ENCODE measurements at regions not wholly inside any gene's neighbourhood (a gene's known extent, or its start where the extent isn't known, plus 50 kb on each side); places are given as distances from the start of the nearest gene placed in this dataset.

- DNase-seq (ENCODE audit: low read depth in 2 of 2): no peak
Measured at GRCh38 chr12:87165733-87166375, 863.3 kb downstream of the C12orf50 start.

DNA sequence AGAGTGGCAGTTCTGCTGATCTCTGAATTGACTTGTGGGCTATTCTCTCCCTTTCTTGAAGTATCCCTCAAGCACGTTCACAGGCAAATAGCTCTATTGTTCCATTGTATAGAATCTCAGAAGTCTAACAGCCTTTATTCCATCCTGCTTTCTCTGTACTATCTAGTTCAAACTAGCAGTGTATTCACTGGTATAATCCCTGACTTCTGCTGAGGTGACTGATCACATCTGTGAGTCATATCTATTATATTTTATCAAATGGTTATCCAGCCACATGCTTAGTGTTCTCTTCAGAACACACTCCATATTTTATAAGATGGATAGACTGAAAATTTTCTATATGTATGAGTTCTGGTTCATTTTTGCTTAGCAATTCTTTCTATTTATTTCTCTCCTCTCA lies 866.1 kb downstream of the C12orf50 start:
- no peak for DNase-seq (ENCODE audit: low read depth in 2 of 2)

- DNase-seq (ENCODE audit: low read depth in 2 of 2): no peak
Measured at GRCh38 chr12:87160848-87161601, 868.2 kb downstream of the C12orf50 start.

GRCh38 chr12:87157791-87158190 lies 871.4 kb downstream of the C12orf50 start:
- DNase-seq (ENCODE audit: low read depth in 2 of 2): no peak

DNA sequence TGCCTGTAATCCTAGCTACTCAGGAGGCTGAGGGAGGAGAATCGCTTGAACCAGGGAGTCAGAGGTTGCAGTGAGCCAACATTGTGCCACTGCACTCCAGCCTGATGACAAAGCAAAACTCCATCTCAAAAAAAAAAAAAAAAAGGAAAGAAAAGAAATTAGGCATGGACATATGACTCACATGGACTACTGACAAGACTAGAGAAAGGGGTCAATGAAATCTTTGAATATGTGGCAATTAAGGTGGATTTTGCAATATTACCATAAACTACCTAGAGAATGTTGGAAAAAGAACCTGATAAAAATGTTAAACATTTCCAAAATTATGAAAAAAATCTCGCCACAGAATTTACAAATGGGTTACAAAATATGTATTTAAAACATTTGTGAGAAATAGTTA lies 873.6 kb downstream of the C12orf50 start:
- DNase-seq (ENCODE audit: low read depth in 2 of 2): no peak

DNA sequence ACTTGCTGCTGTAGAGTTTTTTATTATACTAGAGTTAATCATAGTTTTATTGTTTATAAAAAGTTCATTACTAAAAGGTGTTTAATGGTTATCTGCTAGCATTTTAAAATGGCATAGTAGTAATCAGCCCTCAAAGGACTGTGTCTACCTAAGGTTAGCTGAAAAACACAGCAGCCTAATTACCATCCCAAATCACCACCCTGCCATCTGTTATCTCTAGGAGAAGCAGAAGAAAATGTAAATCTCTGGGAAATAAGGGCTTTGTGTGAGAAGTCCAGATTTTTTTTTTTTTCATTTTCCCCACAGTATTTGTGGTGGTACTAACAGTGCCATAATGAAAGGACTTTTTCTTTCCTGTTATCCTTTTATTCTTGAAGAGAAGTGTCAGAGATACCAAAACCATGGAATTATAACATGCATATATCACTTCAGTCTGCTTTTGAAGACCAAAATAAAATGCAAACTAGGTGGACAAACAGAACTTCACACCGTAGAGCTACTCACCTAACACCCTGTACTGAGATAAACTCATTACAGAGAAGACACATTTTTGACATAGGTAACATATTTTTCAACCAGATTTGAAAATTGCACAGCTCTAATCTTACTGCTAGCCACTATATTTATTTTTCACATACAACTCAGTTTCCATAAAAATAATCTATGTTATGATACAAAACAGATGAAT lies 876.2 kb downstream of the C12orf50 start:
- no peak for DNase-seq (ENCODE audit: low read depth in 2 of 2)

DNA sequence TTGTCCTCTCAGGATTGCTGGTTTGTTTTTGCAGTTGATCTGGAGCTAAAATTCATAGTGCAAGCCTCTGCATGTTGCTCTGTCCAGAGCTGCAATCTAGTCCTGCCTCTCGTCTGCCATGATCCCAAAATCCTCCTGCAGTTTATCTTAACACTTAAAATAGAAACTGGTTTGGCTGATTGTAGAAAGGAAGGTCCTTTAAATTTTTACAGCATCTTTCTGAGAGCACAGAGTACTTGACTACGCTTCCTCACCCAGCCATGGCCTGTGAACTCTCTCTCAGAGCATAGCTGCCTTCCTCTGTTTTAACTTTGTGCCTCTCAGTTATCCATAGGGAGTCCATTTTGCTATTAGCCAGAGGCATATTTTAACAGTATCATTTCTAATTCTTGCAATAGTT lies 877.1 kb downstream of the C12orf50 start:
- no peak for DNase-seq (ENCODE audit: low read depth in 2 of 2)

DNA sequence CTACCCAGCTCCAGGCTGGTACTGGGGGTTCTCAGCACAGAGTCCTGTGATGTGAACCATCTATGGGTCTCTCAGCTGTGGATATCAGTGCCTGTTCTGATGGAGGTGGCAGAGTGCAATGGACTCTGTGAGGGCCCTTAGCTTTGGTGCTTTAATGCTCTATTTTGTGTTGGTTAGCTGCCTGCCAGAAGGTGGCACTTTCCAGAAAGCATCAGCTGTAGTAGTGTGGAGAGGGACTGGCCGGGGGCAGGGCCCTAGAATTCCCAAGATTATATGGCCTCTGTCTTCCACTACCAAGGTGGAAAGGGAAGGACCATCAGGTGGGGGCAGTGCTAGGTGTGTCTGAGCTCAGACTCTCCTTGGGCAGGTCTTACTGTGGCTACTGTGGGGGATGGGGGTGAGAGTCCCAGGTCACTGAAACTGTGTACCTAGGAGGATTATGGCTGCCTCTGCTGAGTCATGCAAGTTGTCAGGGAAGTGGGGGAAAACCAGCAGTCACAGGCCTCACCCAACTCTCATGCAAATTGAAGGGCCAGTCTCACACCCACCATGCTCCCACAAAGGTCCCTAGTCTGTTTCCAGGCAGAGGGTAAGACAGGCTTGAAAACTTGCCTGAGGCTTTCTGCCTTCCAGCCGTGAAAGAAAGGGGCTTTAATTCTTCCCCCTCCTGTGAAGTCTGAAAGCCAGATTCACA lies 878.1 kb downstream of the C12orf50 start:
- DNase-seq (ENCODE audit: low read depth in 2 of 2): no peak

DNA sequence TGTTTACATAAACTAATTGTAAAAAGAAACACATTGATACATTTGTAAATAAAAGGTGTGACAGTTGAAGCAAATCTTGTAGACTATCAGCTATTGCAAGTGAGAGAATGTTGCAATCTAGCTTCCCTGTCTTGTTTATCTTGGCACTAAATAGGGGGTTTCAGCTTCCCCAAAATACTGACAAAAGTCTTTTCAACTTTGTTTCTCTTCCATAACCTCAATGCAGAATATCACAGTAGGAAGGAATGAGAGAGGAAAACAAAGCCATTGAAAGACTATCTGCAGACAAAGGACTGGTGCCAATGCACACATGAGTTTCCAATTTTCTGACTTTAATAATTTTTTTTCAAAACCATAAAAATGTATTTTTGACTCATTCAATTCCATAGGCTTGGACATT lies 886.2 kb upstream of the MGAT4C start:
- DNase-seq (ENCODE audit: low read depth in 2 of 2): no peak

DNA sequence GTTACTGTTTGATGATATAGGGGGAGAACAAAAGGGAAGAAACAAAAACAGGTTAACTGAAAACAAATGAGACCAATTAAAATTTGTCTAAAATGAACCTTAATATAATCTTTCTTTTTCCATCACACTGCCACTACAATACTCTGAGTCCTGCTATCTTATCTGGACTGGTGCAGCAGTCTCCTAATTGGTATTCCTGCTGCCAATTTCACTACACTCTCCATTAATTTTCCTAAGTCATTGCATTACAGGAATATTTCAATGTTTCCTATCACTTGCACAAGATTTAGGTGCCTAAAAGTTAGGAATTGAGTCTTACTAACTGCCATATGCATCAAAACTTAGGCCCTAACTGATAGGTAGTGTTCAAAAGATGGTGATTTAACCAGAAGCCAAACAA lies 884.9 kb upstream of the MGAT4C start:
- no peak for DNase-seq (ENCODE audit: low read depth in 2 of 2)

DNA sequence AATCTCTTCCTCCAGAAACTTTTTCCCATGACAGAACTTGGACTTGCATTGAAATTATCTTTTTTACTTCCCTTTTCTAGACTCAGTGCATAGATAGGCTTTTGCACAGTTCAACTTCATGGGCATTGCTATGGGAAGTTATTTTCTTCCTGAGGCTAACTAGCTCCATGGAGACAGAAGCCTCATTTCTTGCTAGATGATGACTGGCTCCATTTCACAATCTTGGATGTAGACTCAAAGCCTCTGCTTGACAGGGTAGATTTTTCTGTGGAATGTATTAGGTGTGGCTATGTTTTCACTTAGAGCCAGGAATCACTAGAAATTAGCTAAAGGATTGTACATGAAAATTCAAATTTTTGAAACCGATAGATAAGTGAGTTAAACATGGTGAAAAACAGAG lies 884.1 kb upstream of the MGAT4C start:
- DNase-seq (ENCODE audit: low read depth in 2 of 2): no peak

DNA sequence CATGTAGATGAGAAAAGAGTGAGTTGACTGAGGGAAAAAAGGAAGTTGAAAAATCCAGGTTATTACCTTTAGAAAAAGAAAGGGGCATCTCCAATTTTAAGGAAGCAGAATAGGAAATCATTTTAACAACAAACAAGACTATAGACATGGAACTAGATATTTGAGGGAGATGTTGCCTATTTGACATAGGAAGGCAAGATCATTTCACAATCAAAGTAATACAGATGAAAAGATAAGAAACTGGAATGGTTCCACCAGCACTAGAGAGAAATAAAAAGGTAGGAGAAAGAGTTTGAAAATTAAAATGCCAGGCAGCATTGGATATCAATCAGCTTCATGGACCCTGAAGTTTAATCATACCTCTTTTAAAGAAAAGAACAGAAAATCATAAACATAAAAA lies 881.0 kb upstream of the MGAT4C start:
- DNase-seq (ENCODE audit: low read depth in 2 of 2): no peak

DNA sequence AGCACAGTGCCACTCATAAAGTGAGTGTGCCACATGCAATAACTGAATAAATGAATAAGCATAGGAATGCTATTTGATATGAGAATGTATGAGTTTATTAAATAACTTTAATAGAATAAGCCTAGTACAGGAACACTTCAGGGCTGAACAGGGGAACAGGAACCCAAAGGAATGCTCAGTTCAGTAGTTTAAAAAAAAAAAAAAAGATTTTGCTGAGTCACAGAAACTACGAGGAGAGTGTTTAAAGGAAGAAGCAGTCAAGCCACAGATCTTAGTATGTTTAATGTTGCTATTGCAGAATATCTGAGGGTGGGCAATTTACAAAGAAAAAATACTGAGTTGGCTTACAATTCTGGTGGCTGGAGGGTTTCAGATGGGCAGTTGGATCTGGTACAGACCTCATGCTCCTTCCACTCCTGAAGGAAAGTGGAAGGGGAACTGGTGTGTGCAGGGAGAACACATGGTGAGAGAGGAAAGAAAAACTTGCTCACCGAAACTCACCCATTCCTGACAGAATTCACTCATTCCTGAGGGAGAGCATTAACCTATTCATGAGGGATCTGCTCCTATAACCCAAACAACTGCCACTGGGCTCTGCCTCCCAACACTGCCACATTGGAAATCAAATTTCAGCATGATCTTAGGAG lies 880.3 kb upstream of the MGAT4C start:
- no peak for DNase-seq (ENCODE audit: low read depth in 2 of 2)

DNA sequence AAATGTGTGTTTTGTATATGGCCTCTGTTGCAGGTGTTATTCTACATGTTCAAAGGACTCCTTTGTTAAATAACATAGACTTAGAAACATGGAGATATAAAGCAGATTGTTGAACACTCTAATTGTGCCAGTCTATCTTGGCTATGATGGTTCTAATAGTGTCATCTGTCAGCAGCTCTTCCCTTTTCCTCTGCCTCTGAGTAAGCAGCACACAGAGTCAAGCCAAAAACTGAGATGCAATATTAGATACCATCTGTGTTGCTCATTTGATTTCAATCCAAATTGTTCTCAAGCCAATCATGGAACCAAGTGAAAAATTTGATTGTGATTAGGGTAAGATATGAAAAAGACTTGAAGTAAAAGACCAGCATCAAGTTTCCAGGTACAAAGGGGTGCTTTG lies 871.1 kb upstream of the MGAT4C start:
- DNase-seq (ENCODE audit: low read depth in 2 of 2): peak in 1 of 2 donors; percentile 32

DNA sequence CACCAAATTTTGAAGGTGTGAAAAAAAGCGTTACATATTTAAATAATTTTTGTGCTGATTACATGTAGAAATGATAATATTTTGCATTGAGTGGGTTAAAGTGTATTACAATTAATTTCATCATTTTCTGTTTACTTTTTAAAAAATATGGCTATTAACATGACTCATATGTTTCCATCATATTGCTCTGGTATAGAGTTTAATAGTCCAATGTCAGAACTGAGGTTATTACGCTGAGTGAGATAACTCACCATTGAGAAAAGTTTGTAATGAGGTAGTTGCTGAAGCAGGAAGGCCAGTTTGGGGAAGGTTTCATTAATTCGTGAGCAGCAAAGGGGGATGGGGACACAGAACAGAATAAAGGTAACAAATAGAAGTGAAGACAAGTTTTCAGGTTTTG lies 865.7 kb upstream of the MGAT4C start:
- DNase-seq (ENCODE audit: low read depth in 2 of 2): no peak

- DNase-seq (ENCODE audit: low read depth in 2 of 2): peak in 1 of 2 donors; percentile 24
Measured at GRCh38 chr12:87120440-87120839, 864.2 kb upstream of the MGAT4C start.

DNA sequence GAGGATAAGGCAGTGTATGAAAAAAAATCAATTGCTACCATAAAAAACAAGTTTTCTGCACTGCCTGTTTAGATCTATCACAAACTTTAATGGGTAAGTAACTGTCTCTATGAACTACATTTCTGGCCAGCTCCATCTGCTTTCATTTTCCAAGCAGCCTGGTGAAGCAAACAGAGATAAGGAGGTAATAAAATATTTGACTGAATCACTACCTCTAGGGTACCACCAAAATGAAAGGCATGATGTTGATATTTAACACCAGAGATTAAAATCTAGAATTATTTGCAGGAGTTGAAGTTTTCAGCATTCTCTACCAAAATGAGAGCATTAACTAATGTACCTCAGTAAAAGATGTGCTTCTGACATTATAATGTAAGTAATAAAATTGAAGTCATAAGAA lies 863.5 kb upstream of the MGAT4C start:
- DNase-seq (ENCODE audit: low read depth in 2 of 2): no peak

GRCh38 chr12:87117526-87117925 lies 861.3 kb upstream of the MGAT4C start:
- no peak for DNase-seq (ENCODE audit: low read depth in 2 of 2)

DNA sequence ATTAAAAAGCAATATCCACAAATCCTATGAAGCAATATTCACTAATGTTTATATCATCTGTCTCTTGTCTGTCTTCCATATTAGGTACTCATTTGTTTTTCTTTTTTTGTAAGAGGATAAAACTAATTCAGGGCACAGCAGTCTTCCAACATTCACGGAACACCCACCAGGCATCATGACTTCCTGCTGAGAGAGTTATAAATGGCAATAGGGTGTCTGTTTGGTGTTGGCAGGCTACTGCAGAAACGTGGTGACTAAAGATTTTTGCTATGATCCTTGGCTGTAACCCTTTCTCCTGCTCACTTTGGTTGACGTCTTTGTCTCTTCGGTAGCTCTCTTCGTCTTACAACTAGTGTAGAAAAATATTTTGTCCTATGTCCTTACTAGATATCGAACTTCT lies 860.6 kb upstream of the MGAT4C start:
- no peak for DNase-seq (ENCODE audit: low read depth in 2 of 2)

GRCh38 chr12:87112571-87113345 lies 856.6 kb upstream of the MGAT4C start:
- DNase-seq (ENCODE audit: low read depth in 2 of 2): no peak

- no peak for DNase-seq (ENCODE audit: low read depth in 2 of 2)
Measured at GRCh38 chr12:87107766-87108165, 851.6 kb upstream of the MGAT4C start.
